ENCODE measurements at regions not wholly inside any gene's neighbourhood (a gene's known extent, or its start where the extent isn't known, plus 50 kb on each side); places are given as distances from the start of the nearest gene placed in this dataset.

- no peak for TF ChIP-seq SP1 (CRISPR knock-in tag; IDR thresholded peaks at IDR 0.05)
- TF ChIP-seq ETS2 (tag; IDR thresholded peaks at IDR 0.05; ENCODE audit: borderline replicate concordance, poor library complexity, severe bottlenecking), result no peak
- no peak for TF ChIP-seq ZNF512 (tag; IDR thresholded peaks at IDR 0.05)
- no peak for TF ChIP-seq WHSC1 (IDR thresholded peaks at IDR 0.05; ENCODE audit: low read length)
- TF ChIP-seq EZH2 (IDR thresholded peaks at IDR 0.05; ENCODE audit: borderline replicate concordance, low read depth, low read length), result no peak
- TF ChIP-seq RBM34 (IDR thresholded peaks at IDR 0.05; ENCODE audit: borderline replicate concordance, insufficient read depth, low read length), result no peak
- no peak for TF ChIP-seq FOXJ3 (CRISPR knock-in tag; IDR thresholded peaks at IDR 0.05)
- TF ChIP-seq ZFX (CRISPR knock-in tag; IDR thresholded peaks at IDR 0.05), result no peak
Measured at GRCh38 chr15:81516461-81516860, 142.4 kb upstream of the TMC3 start.
